Right hindlimb (tissue), 1 donor: ENCODE measurements at regions not wholly inside any gene's neighbourhood (a gene's known extent, or its start where the extent isn't known, plus 50 kb on each side); places are given as distances from the start of the nearest gene placed in this dataset.
"Not testable (repeated sequence)": the region's sequence is repeated elsewhere in the genome, so short reads cannot be mapped to it uniquely, and the experiment has no call there.

Experiments used
- DNase-seq: peaks from one replicate; pipeline ENCODE4 v3.0.0-alpha.2; 2018

- DNase-seq = no peak
Observed at GRCh38 chr2:16746329-16746728, 80.7 kb upstream of the CYRIA start.

DNA sequence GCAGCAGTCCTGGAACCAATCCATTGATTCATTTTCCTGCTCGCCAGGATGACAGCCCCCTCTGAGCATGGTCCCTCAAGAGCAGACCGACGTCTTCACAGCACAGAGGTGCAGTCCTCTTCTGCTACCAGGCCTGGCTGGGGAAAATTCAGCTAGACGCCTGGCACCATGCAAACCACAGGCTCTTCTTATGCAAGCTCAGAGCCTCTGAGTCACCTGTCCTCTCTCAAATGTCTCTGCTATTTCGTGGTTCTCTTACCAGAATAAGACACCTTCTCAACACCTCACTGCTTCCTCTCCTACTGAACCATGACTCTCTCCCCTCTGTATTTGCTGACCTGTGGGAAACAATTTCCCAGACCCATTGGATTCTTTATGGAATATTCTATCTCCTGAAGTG, 79.8 kb upstream of the CYRIA start:
- no peak for DNase-seq

DNA sequence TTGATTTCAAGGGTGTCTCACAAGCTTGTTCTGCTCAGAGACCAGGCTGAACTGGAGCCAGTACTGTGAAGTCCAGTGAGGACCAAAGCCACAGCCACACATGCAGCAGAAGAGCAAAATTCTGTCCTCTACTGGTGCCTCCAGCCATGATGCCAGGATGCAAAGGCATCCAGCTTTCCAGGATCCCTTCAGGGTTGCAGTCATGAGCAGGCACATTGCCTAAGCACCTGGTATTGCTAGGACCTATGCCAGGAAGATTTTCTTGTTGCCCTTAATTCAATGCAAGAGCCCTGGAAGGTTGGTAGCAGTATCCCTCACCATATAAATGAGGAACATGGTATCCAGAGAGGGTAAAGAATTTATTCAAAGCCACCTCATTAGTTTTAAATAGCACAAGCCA, 78.9 kb upstream of the CYRIA start:
- DNase-seq = no peak

- DNase-seq = no peak
Observed at GRCh38 chr2:16742026-16742425, 76.4 kb upstream of the CYRIA start.

- no peak for DNase-seq
Observed at GRCh38 chr2:16741498-16741897, 75.9 kb upstream of the CYRIA start.

DNA sequence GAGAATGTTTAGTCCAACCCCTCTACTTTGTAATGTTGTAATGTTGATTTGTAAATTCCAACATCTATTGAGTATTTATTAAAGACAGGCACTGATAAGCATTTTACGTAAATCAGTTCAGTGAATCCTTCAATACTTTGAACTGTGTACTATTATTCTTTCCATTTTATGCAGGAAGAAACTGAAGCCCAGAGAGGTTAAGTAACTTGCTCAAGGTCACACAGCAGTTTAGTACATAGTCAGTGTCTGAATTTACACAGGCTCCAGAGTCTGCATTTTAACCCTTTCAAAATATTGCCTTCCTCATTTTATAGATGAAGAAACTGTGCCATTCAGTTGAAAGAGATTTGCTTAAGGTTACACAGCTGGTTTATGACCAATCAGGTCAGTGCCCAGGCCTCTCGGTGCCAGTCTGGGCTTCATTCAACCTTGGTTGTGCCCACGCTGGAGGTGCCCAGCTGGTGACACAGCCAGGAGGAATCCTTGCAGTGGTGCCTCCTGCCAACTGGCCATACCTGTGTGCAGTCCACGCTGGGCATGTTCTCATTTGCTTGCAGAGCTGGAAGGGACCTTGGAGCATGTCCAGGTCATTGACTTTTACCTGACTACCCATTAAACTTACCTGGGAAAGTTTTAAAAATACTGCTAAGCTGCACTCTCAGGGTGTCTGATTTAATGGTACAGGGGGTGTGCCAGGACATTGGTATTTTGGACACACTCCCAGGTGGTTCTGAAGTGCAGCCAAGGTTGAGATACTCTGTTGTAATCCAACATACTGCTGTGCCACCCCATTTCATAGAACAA, 74.3 kb upstream of the CYRIA start:
- no peak for DNase-seq

- DNase-seq = no peak
Observed at GRCh38 chr2:16738361-16739225, 73.0 kb upstream of the CYRIA start.

- no peak for DNase-seq
Observed at GRCh38 chr2:16737812-16738211, 72.2 kb upstream of the CYRIA start.

- no peak for DNase-seq
Observed at GRCh38 chr2:16736633-16737032, 71.0 kb upstream of the CYRIA start.

- no peak for DNase-seq
Observed at GRCh38 chr2:16729335-16729734, 63.7 kb upstream of the CYRIA start.

GRCh38 chr2:16728351-16729136, 62.9 kb upstream of the CYRIA start:
- no peak for DNase-seq

- not testable (repeated sequence) for DNase-seq
Observed at GRCh38 chr2:16727849-16728248, 62.2 kb upstream of the CYRIA start.

GRCh38 chr2:16727256-16727655, 61.6 kb upstream of the CYRIA start:
- no peak for DNase-seq

DNA sequence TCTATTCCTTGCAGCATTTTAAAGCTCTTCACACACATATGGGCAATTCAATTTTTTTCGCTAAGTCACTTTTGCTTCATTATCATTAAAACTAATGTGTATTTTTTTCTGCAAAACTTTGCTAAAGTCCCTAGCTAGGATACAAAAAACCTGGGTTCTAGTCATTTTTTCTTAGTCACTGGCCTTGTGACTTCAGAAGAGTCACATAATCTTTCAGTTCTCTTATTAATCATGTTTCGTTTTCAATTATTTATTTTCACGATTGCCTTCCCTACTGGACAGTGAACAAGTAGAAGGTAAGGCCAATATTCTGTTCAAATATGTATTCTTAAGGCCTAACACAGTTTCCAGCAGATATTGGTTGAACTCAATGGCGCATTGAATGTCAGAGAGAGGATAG, 60.9 kb upstream of the CYRIA start:
- no peak for DNase-seq

DNA sequence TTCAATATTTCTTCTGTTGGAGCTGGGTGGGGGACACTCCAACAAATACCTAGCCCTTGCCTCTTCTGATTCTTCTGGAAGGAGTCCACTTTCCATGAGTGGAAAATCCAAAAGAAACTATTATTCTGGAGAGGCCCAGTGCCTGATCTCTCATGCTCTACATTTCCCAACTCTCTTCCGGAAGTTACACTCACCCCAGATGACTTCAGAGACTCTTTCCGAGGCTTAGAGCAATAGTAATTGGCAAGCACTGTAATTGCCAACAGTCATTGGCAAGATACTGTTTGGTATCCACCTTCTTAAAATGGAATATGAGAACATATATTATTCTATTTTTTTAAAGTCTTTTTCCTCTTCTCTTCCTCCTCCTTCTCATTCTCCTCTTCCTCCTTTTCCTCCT, 60.5 kb upstream of the CYRIA start:
- no peak for DNase-seq

GRCh38 chr2:16725549-16725948, 59.9 kb upstream of the CYRIA start:
- no peak for DNase-seq

DNA sequence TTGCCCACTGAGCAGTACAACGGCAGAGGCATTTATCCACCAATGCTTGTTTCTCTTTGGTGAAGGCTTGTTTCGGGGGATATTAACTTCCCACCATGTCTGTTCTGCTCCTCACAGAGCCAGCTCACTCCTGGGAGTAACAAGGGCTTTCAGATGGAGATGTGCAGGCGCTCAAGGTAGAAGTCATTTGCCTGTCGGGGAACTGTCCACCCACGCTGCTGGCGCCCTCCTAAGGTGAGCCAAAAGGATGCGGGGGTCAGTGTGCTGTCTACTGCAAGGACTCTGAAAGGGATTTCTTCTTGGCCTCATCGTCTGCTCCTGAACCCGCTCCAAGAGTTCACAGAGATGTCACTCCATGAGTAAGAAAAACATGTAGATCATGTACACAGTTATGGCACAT, 57.0 kb upstream of the CYRIA start:
- no peak for DNase-seq

DNA sequence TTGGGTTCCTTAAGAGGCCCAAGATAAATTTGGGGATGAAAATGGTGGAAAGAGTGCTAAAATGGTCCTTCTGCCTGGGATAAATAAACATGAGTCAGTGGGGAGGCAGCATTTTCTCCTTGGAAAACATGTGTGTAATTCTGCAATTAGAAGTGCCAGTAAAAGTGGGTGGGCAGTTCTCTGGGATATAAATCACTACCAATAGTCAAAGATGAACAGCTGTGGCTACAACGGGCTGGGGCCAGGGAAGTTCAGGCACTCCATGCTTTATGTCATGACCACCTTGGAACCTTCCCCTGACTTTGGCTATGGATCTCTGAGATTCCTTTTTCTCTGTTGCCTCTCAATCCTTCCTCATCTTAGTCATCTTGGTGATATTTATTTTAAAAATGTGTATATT, 56.5 kb upstream of the CYRIA start:
- DNase-seq = no peak

- not testable (repeated sequence) for DNase-seq
Observed at GRCh38 chr2:16721529-16721928, 55.9 kb upstream of the CYRIA start.

DNA sequence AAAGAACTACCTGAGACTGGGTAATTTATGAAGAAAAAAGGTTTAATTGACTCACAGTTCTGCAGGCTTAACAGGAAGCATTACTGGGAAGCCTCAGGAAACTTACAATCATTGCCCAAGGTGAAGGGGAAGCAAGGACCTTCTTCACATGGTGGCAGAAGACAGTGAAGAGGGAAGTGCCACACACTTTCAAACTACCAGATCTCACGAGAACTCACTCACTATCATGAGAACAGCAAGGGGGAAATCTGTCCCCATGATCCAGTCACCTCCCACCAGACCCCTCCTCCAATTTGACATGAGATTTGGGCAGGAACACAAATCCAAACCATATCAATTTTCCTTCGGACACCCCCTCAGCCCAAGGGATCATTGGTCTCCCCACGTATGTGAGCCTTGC, 55.1 kb upstream of the CYRIA start:
- not testable (repeated sequence) for DNase-seq

- no peak for DNase-seq
Observed at GRCh38 chr2:16719485-16719808, 53.8 kb upstream of the CYRIA start.

DNA sequence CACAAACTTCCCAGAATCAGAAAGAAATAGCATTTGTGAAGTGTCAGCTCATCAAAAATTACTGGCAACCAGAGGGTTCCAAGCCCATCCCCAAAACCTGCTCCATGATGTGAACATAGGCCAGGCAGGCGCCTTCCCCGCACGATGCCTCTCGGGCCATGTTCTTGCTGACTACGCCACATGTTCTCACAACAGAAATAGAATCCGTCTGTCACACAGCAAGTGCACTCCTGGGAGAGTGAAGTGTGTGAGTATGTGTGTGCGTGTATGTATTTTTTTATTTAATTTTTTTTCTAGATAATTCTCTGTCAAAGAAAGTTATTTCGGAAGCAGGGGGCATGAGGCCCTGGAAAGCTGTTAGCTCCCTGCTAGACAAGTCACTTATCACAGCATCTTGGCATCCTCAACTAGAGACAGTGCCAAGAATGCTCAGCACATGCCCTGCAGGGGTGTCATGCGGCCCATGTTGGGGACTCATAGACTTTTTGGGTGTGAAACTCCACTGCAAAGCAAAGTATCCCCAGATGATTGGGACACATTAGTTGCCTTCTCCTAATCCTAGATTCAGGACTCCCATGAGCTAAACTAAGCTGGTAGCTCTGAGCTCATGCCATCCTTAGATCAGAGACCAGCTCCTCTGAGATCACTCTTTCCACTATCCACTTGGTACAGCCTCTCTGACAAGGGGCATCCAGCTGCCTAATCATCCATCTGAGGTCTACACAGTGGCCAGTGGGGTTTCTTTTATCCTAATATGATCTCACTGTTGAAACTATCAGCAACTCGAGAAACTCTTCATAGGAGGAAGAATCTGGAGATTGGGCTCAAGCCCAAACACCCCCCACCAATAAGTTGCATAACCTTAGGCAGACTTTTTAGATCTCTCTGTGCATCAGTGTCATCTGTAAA, 53.2 kb upstream of the CYRIA start:
- DNase-seq = no peak
